Smooth muscle cell of the brain vasculature (primary cell): ENCODE measurements at regions not wholly inside any gene's neighbourhood (a gene's known extent, or its start where the extent isn't known, plus 50 kb on each side); places are given as distances from the start of the nearest gene placed in this dataset.

Experiments used
- DNase-seq: peaks from one replicate; pipeline ENCODE4 v3.0.0-alpha.2; 2012; ENCODE audit warnings: low read depth, low spot score

GRCh38 chr15:87631775-87632174 is 624.8 kb downstream of the NTRK3 start:
- DNase-seq = no peak

- no peak for DNase-seq
Measured at GRCh38 chr15:87631093-87631492, 625.4 kb downstream of the NTRK3 start.

- no peak for DNase-seq
Measured at GRCh38 chr15:87628311-87628710, 628.2 kb downstream of the NTRK3 start.

GRCh38 chr15:87626860-87627259 is 629.7 kb downstream of the NTRK3 start:
- no peak for DNase-seq

- DNase-seq = no peak
Measured at GRCh38 chr15:87623832-87624231, 632.7 kb downstream of the NTRK3 start.

- no peak for DNase-seq
Measured at GRCh38 chr15:87620393-87620792, 636.1 kb downstream of the NTRK3 start.

GRCh38 chr15:87619161-87619960 is 637.2 kb downstream of the NTRK3 start:
- DNase-seq = peak; percentile 43

GRCh38 chr15:87618203-87618725 is 638.3 kb downstream of the NTRK3 start:
- no peak for DNase-seq

- DNase-seq = no peak
Measured at GRCh38 chr15:87614704-87615103, 641.8 kb downstream of the NTRK3 start.

- no peak for DNase-seq
Measured at GRCh38 chr15:87610366-87610765, 646.2 kb downstream of the NTRK3 start.

- no peak for DNase-seq
Measured at GRCh38 chr15:87609894-87610293, 646.6 kb downstream of the NTRK3 start.

- peak; percentile 74 for DNase-seq
Measured at GRCh38 chr15:87609474-87609873, 647.1 kb downstream of the NTRK3 start.

- no peak for DNase-seq
Measured at GRCh38 chr15:87608238-87609028, 648.1 kb downstream of the NTRK3 start.

- no peak for DNase-seq
Measured at GRCh38 chr15:87606971-87607370, 649.6 kb downstream of the NTRK3 start.

- no peak for DNase-seq
Measured at GRCh38 chr15:87604857-87605446, 651.6 kb downstream of the NTRK3 start.

GRCh38 chr15:87602371-87602770 is 654.2 kb downstream of the NTRK3 start:
- no peak for DNase-seq

GRCh38 chr15:87599616-87600015 is 656.9 kb downstream of the NTRK3 start:
- DNase-seq = no peak

GRCh38 chr15:87597346-87598052 is 659.0 kb downstream of the NTRK3 start:
- DNase-seq = no peak

- no peak for DNase-seq
Measured at GRCh38 chr15:87591582-87591981, 665.0 kb downstream of the NTRK3 start.

GRCh38 chr15:87591042-87591441 is 665.5 kb downstream of the NTRK3 start:
- DNase-seq = no peak

GRCh38 chr15:87589134-87589533 is 667.4 kb downstream of the NTRK3 start:
- no peak for DNase-seq

GRCh38 chr15:87582169-87582568 is 674.4 kb downstream of the NTRK3 start:
- DNase-seq = no peak
